Vagina (tissue), 2 donors: ENCODE measurements at regions not wholly inside any gene's neighbourhood (a gene's known extent, or its start where the extent isn't known, plus 50 kb on each side); places are given as distances from the start of the nearest gene placed in this dataset.

Experiments
- DNase-seq, 2 donors: peaks; one replicate each; pipeline ENCODE4 v3.0.0-alpha.2; 2017; ENCODE audit errors: extremely low spot score in 2 of 2
- H3K27ac ChIP-seq: fragments of 200-600 bp; sonication (generic); one replicate; pipeline ENCODE4 v1.5.1; 2019
- H3K27me3 ChIP-seq: fragments of 200-600 bp; sonication (generic); one replicate; pipeline ENCODE4 v1.5.1; 2019
- H3K36me3 ChIP-seq, 2 donors: fragments of 200-600 bp; sonication (generic); one replicate each; pipeline ENCODE4 v1.5.1; 2017 to 2019
- H3K4me1 ChIP-seq: fragments of 200-600 bp; sonication (generic); one replicate; pipeline ENCODE4 v1.5.1; 2019
- H3K4me3 ChIP-seq, 2 donors: fragments of 200-600 bp; sonication (generic); 1 replicate in 1 of 2; 2 replicates in 1 of 2; pipeline ENCODE4 v1.5.1; 2016 to 2019
- H3K9me3 ChIP-seq: fragments of 200-600 bp; sonication (generic); one replicate; pipeline ENCODE4 v1.5.1; 2019
- CTCF ChIP-seq, 3 experiments: fragments of 450-650 bp in 2 of 3; fragments of 200-600 bp in 1 of 3; sonication (generic) in 1 of 3; IDR thresholded peaks; one replicate each; pipeline ENCODE4 v1.5.1; 2017 to 2019; ENCODE audit warnings: antibody characterized with exemption in 3 of 3, mild to moderate bottlenecking in 2 of 3, moderate library complexity in 2 of 3
- POLR2A ChIP-seq, 2 donors: fragments of 450-650 bp; IDR thresholded peaks; one replicate each; pipeline ENCODE4 v1.6.1; 2017; ENCODE audit warnings: antibody characterized with exemption in 2 of 2, mild to moderate bottlenecking in 2 of 2, moderate library complexity in 2 of 2
- POLR2AphosphoS5 ChIP-seq, 2 donors: sonication (generic); formaldehyde crosslinking; IDR thresholded peaks; one replicate each; pipeline ENCODE4 v1.9.0; 2017; ENCODE audit warnings: antibody characterized with exemption in 2 of 2, mild to moderate bottlenecking in 2 of 2, low read depth in 1 of 2; ENCODE audit not compliant: insufficient read depth in 1 of 2
- intact Hi-C: fragments of 100-400 bp; cut with DNase I; formaldehyde crosslinking; loops from one replicate; pipeline ENCODE4 v1.15.1; 2023

DNA sequence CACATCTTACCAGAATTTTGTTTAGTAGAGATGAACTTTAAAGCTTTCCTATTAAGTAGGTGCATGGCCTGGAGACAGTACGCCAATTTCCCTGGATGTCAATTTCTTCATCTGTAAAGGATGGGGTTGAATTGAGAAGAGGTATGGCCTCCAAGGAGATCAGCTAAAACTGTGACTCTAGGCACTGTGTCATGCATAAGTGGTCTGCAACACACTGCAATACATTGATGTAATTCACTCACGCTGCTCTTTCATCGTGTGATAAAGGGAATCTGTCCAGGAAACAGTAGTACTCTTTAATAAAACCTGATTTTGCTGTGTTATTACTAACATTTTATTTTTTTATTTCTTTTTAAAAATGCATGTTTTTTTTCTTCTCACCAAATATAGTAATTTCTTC, 795.8 kb downstream of the DIAPH3 start:
- no peaks in the 10 kb centered on the region for H3K9me3 ChIP-seq
- TF ChIP-seq CTCF (IDR thresholded peaks at IDR 0.05) (no peak), POLR2AphosphoS5 (IDR thresholded peaks at IDR 0.05; ENCODE audit: insufficient read depth in 1 of 2, low read depth in 1 of 2) (no peak), POLR2A (IDR thresholded peaks at IDR 0.05) (no peak)
- DNase-seq, result no peak
- intact Hi-C loops, result no loop called here
- H3K4me3 ChIP-seq, result no peak overlapping the region
- no peak overlapping the region for H3K27ac ChIP-seq
- H3K4me1 ChIP-seq, result no peaks in the 10 kb centered on the region
- H3K36me3 ChIP-seq, result no peaks in the 10 kb centered on the region
- no peaks in the 10 kb centered on the region for H3K27me3 ChIP-seq

GRCh38 chr13:59368693-59369092, 795.0 kb downstream of the DIAPH3 start:
- intact Hi-C loops, result no loop called here
- DNase-seq, result no peak
- Histone ChIP-seq H3K9me3 (no peaks in the 10 kb centered on the region), H3K27ac (no peak overlapping the region), H3K36me3 (no peaks in the 10 kb centered on the region), H3K4me3 (no peak overlapping the region), H3K27me3 (no peaks in the 10 kb centered on the region), H3K4me1 (no peaks in the 10 kb centered on the region)
- no peak for TF ChIP-seq POLR2A (IDR thresholded peaks at IDR 0.05)
- TF ChIP-seq CTCF (IDR thresholded peaks at IDR 0.05), result no peak
- TF ChIP-seq POLR2AphosphoS5 (IDR thresholded peaks at IDR 0.05; ENCODE audit: insufficient read depth in 1 of 2, low read depth in 1 of 2), result no peak

DNA sequence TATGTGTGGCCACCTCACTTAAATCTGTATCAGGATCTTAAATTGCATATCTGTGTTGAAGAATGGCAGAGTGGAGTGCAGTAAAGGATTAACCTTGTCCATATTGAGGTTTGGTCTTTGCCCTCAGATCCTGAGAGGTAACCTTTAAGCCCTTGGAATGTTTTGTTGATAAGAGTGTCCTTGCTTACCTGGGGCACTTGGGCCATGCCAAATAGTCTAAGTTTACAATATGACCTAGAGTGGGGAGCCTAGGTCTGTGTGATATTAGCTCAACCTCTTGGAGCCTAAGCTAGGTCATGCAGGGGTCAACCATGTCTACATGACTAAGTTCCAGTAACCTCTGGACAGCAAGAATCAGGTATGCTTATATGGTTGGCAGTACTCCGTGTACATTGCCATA, 792.5 kb downstream of the DIAPH3 start:
- H3K4me3 ChIP-seq, result no peak overlapping the region
- no peak for DNase-seq
- H3K9me3 ChIP-seq, result no peaks in the 10 kb centered on the region
- H3K27ac ChIP-seq, result no peak overlapping the region
- no peaks in the 10 kb centered on the region for H3K27me3 ChIP-seq
- intact Hi-C loops, result no loop called here
- no peaks in the 10 kb centered on the region for H3K36me3 ChIP-seq
- H3K4me1 ChIP-seq, result no peaks in the 10 kb centered on the region
- no peak for TF ChIP-seq CTCF (IDR thresholded peaks at IDR 0.05)
- no peak for TF ChIP-seq POLR2AphosphoS5 (IDR thresholded peaks at IDR 0.05; ENCODE audit: insufficient read depth in 1 of 2, low read depth in 1 of 2)
- no peak for TF ChIP-seq POLR2A (IDR thresholded peaks at IDR 0.05)

GRCh38 chr13:59373341-59373740, 790.4 kb downstream of the DIAPH3 start:
- no peak for TF ChIP-seq CTCF (IDR thresholded peaks at IDR 0.05)
- no peak for TF ChIP-seq POLR2A (IDR thresholded peaks at IDR 0.05)
- TF ChIP-seq POLR2AphosphoS5 (IDR thresholded peaks at IDR 0.05; ENCODE audit: insufficient read depth in 1 of 2, low read depth in 1 of 2), result no peak
- no peaks in the 10 kb centered on the region for H3K9me3 ChIP-seq
- no peak overlapping the region for H3K4me3 ChIP-seq
- intact Hi-C loops, result no loop called here
- H3K4me1 ChIP-seq, result no peaks in the 10 kb centered on the region
- no peak overlapping the region for H3K27ac ChIP-seq
- H3K36me3 ChIP-seq, result no peaks in the 10 kb centered on the region
- no peak for DNase-seq
- no peaks in the 10 kb centered on the region for H3K27me3 ChIP-seq

DNA sequence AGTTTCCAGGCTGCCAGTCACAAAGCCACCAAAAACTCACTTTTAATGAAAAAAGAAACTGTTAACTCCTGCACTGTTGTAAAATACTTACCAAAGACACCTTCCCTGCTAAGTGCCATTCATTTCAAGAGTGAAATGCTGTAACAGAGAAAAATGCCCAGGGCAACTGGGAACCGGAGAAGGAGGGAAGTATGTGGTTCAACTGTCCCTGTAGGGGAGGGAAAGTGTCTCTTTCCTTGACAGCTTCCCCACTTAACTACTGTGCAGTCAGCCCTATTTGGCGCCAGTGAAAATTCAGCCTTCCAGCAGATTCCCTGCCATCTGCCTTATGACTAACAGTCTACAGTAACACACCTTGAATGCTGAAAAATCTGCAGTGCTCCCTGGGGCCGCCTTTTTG, 789.0 kb downstream of the DIAPH3 start:
- H3K4me1 ChIP-seq, result no peaks in the 10 kb centered on the region
- TF ChIP-seq CTCF (IDR thresholded peaks at IDR 0.05), result no peak
- TF ChIP-seq POLR2A (IDR thresholded peaks at IDR 0.05), result no peak
- TF ChIP-seq POLR2AphosphoS5 (IDR thresholded peaks at IDR 0.05; ENCODE audit: insufficient read depth in 1 of 2, low read depth in 1 of 2), result no peak
- no peaks in the 10 kb centered on the region for H3K27me3 ChIP-seq
- no peak for DNase-seq
- H3K36me3 ChIP-seq, result no peaks in the 10 kb centered on the region
- H3K9me3 ChIP-seq, result no peaks in the 10 kb centered on the region
- no peak overlapping the region for H3K4me3 ChIP-seq
- no peak overlapping the region for H3K27ac ChIP-seq
- intact Hi-C loops, result no loop called here
